Peyer's patch (tissue), 4 donors: ENCODE measurements at regions not wholly inside any gene's neighbourhood (a gene's known extent, or its start where the extent isn't known, plus 50 kb on each side); places are given as distances from the start of the nearest gene placed in this dataset.

Experiments
- CTCF ChIP-seq, 6 experiments: fragments of 450-650 bp in 4 of 6; fragments of 200-600 bp in 2 of 6; sonication (generic) in 1 of 6; IDR thresholded peaks; one replicate each; pipeline ENCODE4 v1.5.1; 2017 to 2019; ENCODE audit warnings: antibody characterized with exemption in 6 of 6, mild to moderate bottlenecking in 3 of 6, moderate library complexity in 1 of 6
- POLR2A ChIP-seq, 2 donors: fragments of 450-650 bp; IDR thresholded peaks; one replicate each; pipeline ENCODE4 v1.5.1; 2017; ENCODE audit warnings: antibody characterized with exemption in 2 of 2, mild to moderate bottlenecking in 2 of 2, moderate library complexity in 2 of 2

DNA sequence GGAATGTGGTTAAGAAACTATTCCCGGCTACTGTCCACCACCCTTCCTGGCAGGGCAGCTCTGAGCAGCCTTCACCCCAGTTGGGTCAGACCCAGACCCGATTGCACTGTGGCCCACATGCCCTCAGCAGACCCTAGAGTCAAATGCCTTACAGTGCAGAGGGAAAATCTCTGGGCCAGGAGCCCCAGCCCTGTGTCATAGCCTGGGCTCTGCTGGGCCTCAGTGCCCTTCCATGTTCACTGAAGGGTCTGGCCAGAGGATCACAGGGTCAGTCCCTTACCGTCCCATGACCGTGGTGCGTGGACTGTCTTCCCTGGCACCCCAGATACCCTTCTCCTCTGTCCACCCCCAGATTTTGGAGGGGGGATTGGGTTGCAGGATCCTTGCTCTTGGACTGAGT is 73.5 kb upstream of the COL5A1 start:
- no peak for TF ChIP-seq CTCF (IDR thresholded peaks at IDR 0.05)
- no peak for TF ChIP-seq POLR2A (IDR thresholded peaks at IDR 0.05)
